Vagina (tissue), 2 donors: ENCODE measurements at regions not wholly inside any gene's neighbourhood (a gene's known extent, or its start where the extent isn't known, plus 50 kb on each side); places are given as distances from the start of the nearest gene placed in this dataset.

ENCODE experiments used
- DNase-seq, 2 donors: peaks; one replicate each; pipeline ENCODE4 v3.0.0-alpha.2; 2017; ENCODE audit errors: extremely low spot score in 2 of 2
- H3K27ac ChIP-seq: fragments of 200-600 bp; sonication (generic); one replicate; pipeline ENCODE4 v1.5.1; 2019
- H3K27me3 ChIP-seq: fragments of 200-600 bp; sonication (generic); one replicate; pipeline ENCODE4 v1.5.1; 2019
- H3K36me3 ChIP-seq, 2 donors: fragments of 200-600 bp; sonication (generic); one replicate each; pipeline ENCODE4 v1.5.1; 2017 to 2019
- H3K4me1 ChIP-seq: fragments of 200-600 bp; sonication (generic); one replicate; pipeline ENCODE4 v1.5.1; 2019
- H3K4me3 ChIP-seq, 2 donors: fragments of 200-600 bp; sonication (generic); 1 replicate in 1 of 2; 2 replicates in 1 of 2; pipeline ENCODE4 v1.5.1; 2016 to 2019
- H3K9me3 ChIP-seq: fragments of 200-600 bp; sonication (generic); one replicate; pipeline ENCODE4 v1.5.1; 2019
- POLR2A ChIP-seq, 2 donors: fragments of 450-650 bp; IDR thresholded peaks; one replicate each; pipeline ENCODE4 v1.6.1; 2017; ENCODE audit warnings: antibody characterized with exemption in 2 of 2, mild to moderate bottlenecking in 2 of 2, moderate library complexity in 2 of 2
- POLR2AphosphoS5 ChIP-seq, 2 donors: sonication (generic); formaldehyde crosslinking; IDR thresholded peaks; one replicate each; pipeline ENCODE4 v1.9.0; 2017; ENCODE audit warnings: antibody characterized with exemption in 2 of 2, mild to moderate bottlenecking in 2 of 2, low read depth in 1 of 2; ENCODE audit not compliant: insufficient read depth in 1 of 2
- intact Hi-C: fragments of 100-400 bp; cut with DNase I; formaldehyde crosslinking; loops from one replicate; pipeline ENCODE4 v1.15.1; 2023
- TF ChIP-seq, protein P1 (sequence below), 3 experiments: fragments of 450-650 bp in 2 of 3; fragments of 200-600 bp in 1 of 3; sonication (generic) in 1 of 3; IDR thresholded peaks; one replicate each; pipeline ENCODE4 v1.5.1; 2017 to 2019; ENCODE audit warnings: antibody characterized with exemption in 3 of 3, mild to moderate bottlenecking in 2 of 3, moderate library complexity in 2 of 3

DNA sequence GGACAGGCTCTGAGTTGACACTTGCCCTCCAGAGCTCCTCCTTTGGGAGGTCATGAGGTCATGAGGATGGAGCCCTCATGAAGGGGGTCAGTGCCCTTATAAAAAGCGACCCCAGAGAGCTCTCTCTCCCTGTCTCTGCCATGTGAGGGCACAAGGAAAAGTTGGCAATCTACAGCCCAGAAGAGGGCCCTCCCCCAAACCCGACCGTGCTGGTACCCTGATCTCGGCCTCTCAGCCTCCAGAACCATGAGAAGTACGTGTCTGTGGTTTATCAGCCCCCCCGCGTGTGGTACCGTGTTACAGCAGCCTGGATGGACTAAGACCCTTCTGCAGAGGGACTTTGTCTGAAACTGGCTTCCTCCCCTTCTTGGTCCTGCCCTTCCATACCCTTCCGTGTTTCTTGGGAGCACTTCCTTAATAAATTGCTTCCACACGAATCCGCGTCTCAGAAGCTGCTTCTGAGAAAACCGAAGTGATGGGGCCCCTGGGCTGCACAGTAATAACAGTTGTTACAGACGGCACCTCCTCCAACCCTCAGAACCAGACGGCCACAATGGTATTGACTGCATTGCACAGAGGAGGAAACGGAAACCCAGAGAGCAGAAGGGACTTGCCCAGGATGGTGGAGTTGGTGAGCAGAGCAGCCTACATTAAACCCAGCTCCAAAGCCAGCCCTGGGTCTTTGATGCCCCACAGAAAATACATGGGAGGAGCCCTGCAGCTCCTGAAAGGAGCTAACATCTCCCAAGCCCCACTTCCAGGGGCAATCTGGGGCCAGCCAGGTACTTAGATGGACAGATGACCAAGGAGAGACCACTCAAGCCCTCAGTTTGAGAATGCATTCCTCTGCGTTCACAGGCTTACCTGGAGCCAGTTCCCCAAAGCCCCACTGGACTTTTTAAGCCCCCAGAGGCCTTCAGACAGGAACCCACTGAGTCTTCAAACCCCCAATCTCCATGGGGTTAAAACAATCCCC lies 242.7 kb downstream of the BCOR start:
- no peak overlapping the region for H3K4me3 ChIP-seq
- no peaks in the 10 kb centered on the region for H3K4me1 ChIP-seq
- TF ChIP-seq POLR2AphosphoS5 (IDR thresholded peaks at IDR 0.05; ENCODE audit: insufficient read depth in 1 of 2, low read depth in 1 of 2) (no peak), POLR2A (IDR thresholded peaks at IDR 0.05) (no peak)
- TF ChIP-seq, protein P1, sequence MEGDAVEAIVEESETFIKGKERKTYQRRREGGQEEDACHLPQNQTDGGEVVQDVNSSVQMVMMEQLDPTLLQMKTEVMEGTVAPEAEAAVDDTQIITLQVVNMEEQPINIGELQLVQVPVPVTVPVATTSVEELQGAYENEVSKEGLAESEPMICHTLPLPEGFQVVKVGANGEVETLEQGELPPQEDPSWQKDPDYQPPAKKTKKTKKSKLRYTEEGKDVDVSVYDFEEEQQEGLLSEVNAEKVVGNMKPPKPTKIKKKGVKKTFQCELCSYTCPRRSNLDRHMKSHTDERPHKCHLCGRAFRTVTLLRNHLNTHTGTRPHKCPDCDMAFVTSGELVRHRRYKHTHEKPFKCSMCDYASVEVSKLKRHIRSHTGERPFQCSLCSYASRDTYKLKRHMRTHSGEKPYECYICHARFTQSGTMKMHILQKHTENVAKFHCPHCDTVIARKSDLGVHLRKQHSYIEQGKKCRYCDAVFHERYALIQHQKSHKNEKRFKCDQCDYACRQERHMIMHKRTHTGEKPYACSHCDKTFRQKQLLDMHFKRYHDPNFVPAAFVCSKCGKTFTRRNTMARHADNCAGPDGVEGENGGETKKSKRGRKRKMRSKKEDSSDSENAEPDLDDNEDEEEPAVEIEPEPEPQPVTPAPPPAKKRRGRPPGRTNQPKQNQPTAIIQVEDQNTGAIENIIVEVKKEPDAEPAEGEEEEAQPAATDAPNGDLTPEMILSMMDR (IDR thresholded peaks at IDR 0.05) = no peak
- H3K36me3 ChIP-seq = no peaks in the 10 kb centered on the region
- no peak for DNase-seq
- H3K9me3 ChIP-seq = no peaks in the 10 kb centered on the region
- intact Hi-C loops = no loop called here
- no peak overlapping the region for H3K27ac ChIP-seq
- no peaks in the 10 kb centered on the region for H3K27me3 ChIP-seq

DNA sequence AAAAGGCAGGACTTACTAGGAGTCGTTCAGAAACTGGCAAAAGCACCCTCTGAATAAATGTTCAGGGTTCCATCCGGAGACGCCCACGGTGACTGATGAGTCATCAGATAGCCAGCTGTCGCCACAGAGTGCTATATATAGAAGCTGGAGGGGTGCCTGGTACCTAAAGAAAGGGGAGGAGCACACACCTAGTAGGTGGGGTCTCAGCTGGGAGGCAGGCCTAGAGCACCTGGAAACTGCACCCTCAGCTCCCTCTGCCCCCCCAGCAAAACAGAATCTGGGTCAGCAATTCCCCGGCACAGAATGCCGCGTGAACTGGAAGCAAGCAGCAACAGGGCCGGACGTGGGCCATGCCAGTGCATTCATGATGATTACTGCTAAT lies 242.0 kb downstream of the BCOR start:
- Histone ChIP-seq H3K4me1 (no peaks in the 10 kb centered on the region), H3K36me3 (no peaks in the 10 kb centered on the region), H3K27me3 (no peaks in the 10 kb centered on the region), H3K4me3 (no peak overlapping the region), H3K27ac (no peak overlapping the region), H3K9me3 (no peaks in the 10 kb centered on the region)
- no peak for TF ChIP-seq POLR2A (IDR thresholded peaks at IDR 0.05)
- no peak for TF ChIP-seq POLR2AphosphoS5 (IDR thresholded peaks at IDR 0.05; ENCODE audit: insufficient read depth in 1 of 2, low read depth in 1 of 2)
- TF ChIP-seq, protein P1 (IDR thresholded peaks at IDR 0.05) = no peak
- no peak for DNase-seq
- intact Hi-C loops = no loop called here

DNA sequence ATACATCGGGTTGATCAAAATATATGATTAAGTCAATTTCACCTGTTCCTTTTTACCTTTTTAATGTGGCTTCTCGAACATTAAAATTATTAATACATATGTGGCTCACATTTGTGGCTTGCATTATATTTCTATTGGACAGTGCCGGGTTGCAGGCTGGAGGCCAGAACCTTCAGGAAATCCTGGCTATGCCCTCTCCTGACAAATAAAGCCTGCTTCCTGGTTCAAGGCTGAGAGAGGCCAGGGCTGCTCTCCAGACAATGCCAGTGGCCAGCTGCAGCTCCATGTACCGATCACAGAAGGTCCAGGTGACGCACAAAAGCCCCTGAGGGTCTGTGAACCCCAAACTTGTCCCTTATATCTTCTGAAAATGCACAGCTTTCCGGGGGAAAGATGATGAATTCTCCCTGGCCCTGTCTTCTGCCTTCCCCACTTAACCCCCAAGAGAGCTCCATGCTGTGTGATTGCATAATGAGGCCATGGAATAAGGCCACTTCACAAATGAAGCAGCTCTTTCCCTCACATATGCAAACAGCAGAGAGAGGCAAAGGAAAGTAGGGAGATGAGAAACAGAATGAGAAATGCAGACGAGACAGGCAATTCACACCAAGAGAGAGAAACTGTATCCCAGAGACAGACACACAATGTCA lies 241.2 kb downstream of the BCOR start:
- H3K27me3 ChIP-seq = no peaks in the 10 kb centered on the region
- H3K36me3 ChIP-seq = no peaks in the 10 kb centered on the region
- no peak overlapping the region for H3K4me3 ChIP-seq
- no peaks in the 10 kb centered on the region for H3K4me1 ChIP-seq
- DNase-seq = no peak
- H3K9me3 ChIP-seq = no peaks in the 10 kb centered on the region
- H3K27ac ChIP-seq = no peak overlapping the region
- TF ChIP-seq, protein P1 (IDR thresholded peaks at IDR 0.05) = no peak
- TF ChIP-seq POLR2AphosphoS5 (IDR thresholded peaks at IDR 0.05; ENCODE audit: insufficient read depth in 1 of 2, low read depth in 1 of 2) = no peak
- TF ChIP-seq POLR2A (IDR thresholded peaks at IDR 0.05) = no peak
- intact Hi-C loops = no loop called here

DNA sequence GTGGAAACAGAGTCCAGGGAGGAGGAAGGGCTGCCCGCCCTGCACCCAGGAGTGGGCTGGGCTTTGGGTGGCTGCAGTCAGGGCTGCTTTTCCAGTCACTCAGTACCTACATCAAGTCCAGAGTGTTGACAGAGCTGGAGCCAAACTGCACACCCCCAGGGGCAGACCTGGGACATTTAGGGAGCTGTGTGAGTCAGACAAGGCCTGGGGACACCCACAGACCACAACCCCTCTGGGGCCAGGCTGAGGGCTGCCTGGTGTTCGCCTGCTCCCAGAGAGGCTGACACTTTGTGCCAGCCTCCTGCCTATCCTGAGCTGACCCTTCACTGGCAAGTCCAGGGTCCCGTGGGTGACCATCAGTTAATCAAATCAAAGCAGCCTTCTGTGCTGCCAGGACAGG lies 240.0 kb downstream of the BCOR start:
- Histone ChIP-seq H3K27ac (no peak overlapping the region), H3K36me3 (no peaks in the 10 kb centered on the region), H3K27me3 (no peaks in the 10 kb centered on the region), H3K4me3 (no peak overlapping the region), H3K9me3 (no peaks in the 10 kb centered on the region), H3K4me1 (no peaks in the 10 kb centered on the region)
- no peak for DNase-seq
- intact Hi-C loops = no loop called here
- TF ChIP-seq POLR2A (IDR thresholded peaks at IDR 0.05) (no peak), POLR2AphosphoS5 (IDR thresholded peaks at IDR 0.05; ENCODE audit: insufficient read depth in 1 of 2, low read depth in 1 of 2) (no peak)
- TF ChIP-seq, protein P1 (IDR thresholded peaks at IDR 0.05) = no peak
